ENCODE measurements at regions not wholly inside any gene's neighbourhood (a gene's known extent, or its start where the extent isn't known, plus 50 kb on each side); places are given as distances from the start of the nearest gene placed in this dataset.

GRCh38 chr5:24397601-24398000 lies 247.2 kb downstream of the CDH10 start:
- DNase-seq (ENCODE audit: low spot score): peak; percentile 69
- Histone ChIP-seq H4K20me1 (ENCODE audit: insufficient read depth, low read length) (no peaks in the 10 kb centered on the region), H3K4me3 (ENCODE audit: low read depth, low read length, poor library complexity, severe bottlenecking) (peak overlapping the region; percentile 48), H3K4me2 (ENCODE audit: low read length) (peak overlapping the region; percentile 70), H2AFZ (ENCODE audit: low read length) (peak overlapping the region; percentile 81; the same call in 1 of the 2 replicates), H3K27ac (ENCODE audit: low read depth, low read length, poor library complexity, severe bottlenecking) (peak overlapping the region; percentile 92), H3K9me3 (ENCODE audit: low read length) (peaks cover 19% of the 10 kb centered on the region; the same call in 1 of the 2 replicates), H3K36me3 (ENCODE audit: insufficient read depth, low read length) (peaks cover 8% of the 10 kb centered on the region), H3K79me2 (ENCODE audit: insufficient read depth, low read depth, low read length) (peaks cover 9% of the 10 kb centered on the region; the same call in 1 of the 2 replicates), H3K9me2 (ENCODE audit: insufficient read depth, low read length) (no peaks in the 10 kb centered on the region), H3K4me1 (ENCODE audit: insufficient read depth, low read length, poor library complexity, severe bottlenecking) (peaks cover 31% of the 10 kb centered on the region)
- no TSS peak for BruUV-seq (replicated peaks)
- TF ChIP-seq, protein P1, sequence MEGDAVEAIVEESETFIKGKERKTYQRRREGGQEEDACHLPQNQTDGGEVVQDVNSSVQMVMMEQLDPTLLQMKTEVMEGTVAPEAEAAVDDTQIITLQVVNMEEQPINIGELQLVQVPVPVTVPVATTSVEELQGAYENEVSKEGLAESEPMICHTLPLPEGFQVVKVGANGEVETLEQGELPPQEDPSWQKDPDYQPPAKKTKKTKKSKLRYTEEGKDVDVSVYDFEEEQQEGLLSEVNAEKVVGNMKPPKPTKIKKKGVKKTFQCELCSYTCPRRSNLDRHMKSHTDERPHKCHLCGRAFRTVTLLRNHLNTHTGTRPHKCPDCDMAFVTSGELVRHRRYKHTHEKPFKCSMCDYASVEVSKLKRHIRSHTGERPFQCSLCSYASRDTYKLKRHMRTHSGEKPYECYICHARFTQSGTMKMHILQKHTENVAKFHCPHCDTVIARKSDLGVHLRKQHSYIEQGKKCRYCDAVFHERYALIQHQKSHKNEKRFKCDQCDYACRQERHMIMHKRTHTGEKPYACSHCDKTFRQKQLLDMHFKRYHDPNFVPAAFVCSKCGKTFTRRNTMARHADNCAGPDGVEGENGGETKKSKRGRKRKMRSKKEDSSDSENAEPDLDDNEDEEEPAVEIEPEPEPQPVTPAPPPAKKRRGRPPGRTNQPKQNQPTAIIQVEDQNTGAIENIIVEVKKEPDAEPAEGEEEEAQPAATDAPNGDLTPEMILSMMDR (conservative IDR thresholded peaks at IDR 0.05; ENCODE audit: low read length): no peak
- TF ChIP-seq EZH2phosphoT487 (IDR thresholded peaks at IDR 0.05; ENCODE audit: borderline replicate concordance, low read depth, low read length): no peak
- POLR2A ChIA-PET: no interaction called here
- CTCF ChIA-PET (ENCODE audit: unreplicated experiment): no interaction called here
- intact Hi-C loops (cut with micrococcal nuclease; ENCODE audit: unreplicated experiment): no loop called here

GRCh38 chr5:24401773-24402172 lies 243.0 kb downstream of the CDH10 start:
- Histone ChIP-seq H3K36me3 (ENCODE audit: insufficient read depth, low read length) (peaks cover 8% of the 10 kb centered on the region), H3K4me3 (ENCODE audit: low read depth, low read length, poor library complexity, severe bottlenecking) (no peak overlapping the region), H3K4me1 (ENCODE audit: insufficient read depth, low read length, poor library complexity, severe bottlenecking) (peaks cover 27% of the 10 kb centered on the region), H2AFZ (ENCODE audit: low read length) (no peak overlapping the region), H3K79me2 (ENCODE audit: insufficient read depth, low read depth, low read length) (no peaks in the 10 kb centered on the region), H3K9me3 (ENCODE audit: low read length) (peaks cover 22% of the 10 kb centered on the region; the same call in 1 of the 2 replicates), H3K4me2 (ENCODE audit: low read length) (no peak overlapping the region), H3K27ac (ENCODE audit: low read depth, low read length, poor library complexity, severe bottlenecking) (no peak overlapping the region), H4K20me1 (ENCODE audit: insufficient read depth, low read length) (no peaks in the 10 kb centered on the region), H3K9me2 (ENCODE audit: insufficient read depth, low read length) (no peaks in the 10 kb centered on the region)
- POLR2A ChIA-PET: no interaction called here
- CTCF ChIA-PET (ENCODE audit: unreplicated experiment): no interaction called here
- intact Hi-C loops (cut with micrococcal nuclease; ENCODE audit: unreplicated experiment): no loop called here
- no peak for DNase-seq (ENCODE audit: low spot score)
- no peak for TF ChIP-seq EZH2phosphoT487 (IDR thresholded peaks at IDR 0.05; ENCODE audit: borderline replicate concordance, low read depth, low read length)
- TF ChIP-seq, protein P1 (conservative IDR thresholded peaks at IDR 0.05; ENCODE audit: low read length): no peak
- no TSS peak for BruUV-seq (replicated peaks)

GRCh38 chr5:24407466-24407865 lies 237.3 kb downstream of the CDH10 start:
- H3K27ac ChIP-seq (ENCODE audit: low read depth, low read length, poor library complexity, severe bottlenecking): no peak overlapping the region
- no peaks in the 10 kb centered on the region for H3K79me2 ChIP-seq (ENCODE audit: insufficient read depth, low read depth, low read length)
- ChIA-PET CTCF (ENCODE audit: unreplicated experiment) (no interaction called here), POLR2A (interaction anchor here (0.5 to 1.4 kb wide), 3 partner anchors 11 to 1465 kb away, joined by 3 to 4 read pairs (median 3); no protein-coding TSS in a partner anchor)
- no peaks in the 10 kb centered on the region for H3K9me2 ChIP-seq (ENCODE audit: insufficient read depth, low read length)
- no peaks in the 10 kb centered on the region for H4K20me1 ChIP-seq (ENCODE audit: insufficient read depth, low read length)
- no peak overlapping the region for H3K4me2 ChIP-seq (ENCODE audit: low read length)
- no peak overlapping the region for H3K4me3 ChIP-seq (ENCODE audit: low read depth, low read length, poor library complexity, severe bottlenecking)
- no peak for DNase-seq (ENCODE audit: low spot score)
- TF ChIP-seq, protein P1 (conservative IDR thresholded peaks at IDR 0.05; ENCODE audit: low read length): no peak
- no peak for TF ChIP-seq EZH2phosphoT487 (IDR thresholded peaks at IDR 0.05; ENCODE audit: borderline replicate concordance, low read depth, low read length)
- intact Hi-C loops (cut with micrococcal nuclease; ENCODE audit: unreplicated experiment): no loop called here
- no peaks in the 10 kb centered on the region for H3K4me1 ChIP-seq (ENCODE audit: insufficient read depth, low read length, poor library complexity, severe bottlenecking)
- BruUV-seq (replicated peaks): no TSS peak
- 0 out of 2 replicates have a peak, but pooled peaks cover 4% of the 10 kb centered on the region for H3K9me3 ChIP-seq (ENCODE audit: low read length)
- H3K36me3 ChIP-seq (ENCODE audit: insufficient read depth, low read length): no peaks in the 10 kb centered on the region
- peak overlapping the region; percentile 55; the same call in 1 of the 2 replicates for H2AFZ ChIP-seq (ENCODE audit: low read length)

Data from OCI-LY7 (cell line).